DND-41 (cell line): ENCODE measurements at regions not wholly inside any gene's neighbourhood (a gene's known extent, or its start where the extent isn't known, plus 50 kb on each side); places are given as distances from the start of the nearest gene placed in this dataset.
A peak's percentile ranks its signal among the peaks of the same experiment; 100 is the strongest.

ENCODE experiments used
- ATAC-seq: fragments of 200-7000 bp; cut with Tn5 transposase; 3 replicates; pipeline ENCODE4 v1.9.1; 2021; ENCODE audit warnings: low read depth; ENCODE audit not compliant: insufficient read depth
- DNase-seq: peaks from one replicate; pipeline ENCODE4 v3.0.0-alpha.2; 2020
- H2AFZ ChIP-seq: 2 replicates; pipeline ENCODE4 v1.6.0; 2012; ENCODE audit warnings: low read depth, low read length
- H3K27ac ChIP-seq: 2 replicates; pipeline ENCODE4 v1.5.1; 2012; ENCODE audit warnings: low read length, inconsistent platforms
- H3K27me3 ChIP-seq: fragments of 200-600 bp; sonication (generic); 2 replicates; pipeline ENCODE4 v1.6.0; 2012; ENCODE audit warnings: low read length, mild to moderate bottlenecking, inconsistent platforms; ENCODE audit not compliant: insufficient read depth, poor library complexity
- H3K36me3 ChIP-seq: 2 replicates; pipeline ENCODE4 v1.5.1; 2012; ENCODE audit warnings: low read length, inconsistent platforms; ENCODE audit not compliant: insufficient read depth
- H3K4me1 ChIP-seq: 2 replicates; pipeline ENCODE4 v1.5.1; 2012; ENCODE audit warnings: mild to moderate bottlenecking, low read length; ENCODE audit not compliant: insufficient read depth
- H3K4me2 ChIP-seq: 2 replicates; pipeline ENCODE4 v1.6.0; 2012; ENCODE audit warnings: mild to moderate bottlenecking, moderate library complexity, low read length, inconsistent platforms; ENCODE audit not compliant: insufficient read depth
- H3K4me3 ChIP-seq, 2 experiments: fragments of 200-600 bp in 1 of 2; shearing (Covaris generic) in 1 of 2; 2 replicates each; pipeline ENCODE4 v1.5.1; 2012 to 2016; ENCODE audit warnings: inconsistent platforms in 2 of 2, low read length in 2 of 2, mild to moderate bottlenecking in 2 of 2, low read depth in 1 of 2, moderate library complexity in 1 of 2
- H3K79me2 ChIP-seq: 2 replicates; pipeline ENCODE4 v1.6.0; 2012; ENCODE audit warnings: low read length, inconsistent platforms; ENCODE audit not compliant: insufficient read depth
- H3K9ac ChIP-seq: 2 replicates; pipeline ENCODE4 v1.6.0; 2012; ENCODE audit warnings: low read depth, mild to moderate bottlenecking, inconsistent platforms, low read length, moderate library complexity
- H3K9me3 ChIP-seq: 2 replicates; pipeline ENCODE4 v1.5.1; 2012; ENCODE audit warnings: low read length, moderate library complexity, mild to moderate bottlenecking, inconsistent platforms; ENCODE audit not compliant: insufficient read depth, severe bottlenecking
- H4K20me1 ChIP-seq: 2 replicates; pipeline ENCODE4 v1.6.0; 2012; ENCODE audit warnings: low read length; ENCODE audit not compliant: insufficient read depth
- CTCF ChIP-seq: IDR thresholded peaks from 2 replicates; pipeline ENCODE4 v1.5.1; 2012; ENCODE audit warnings: borderline replicate concordance, low read length, moderate library complexity, mild to moderate bottlenecking; ENCODE audit not compliant: poor library complexity, severe bottlenecking; ENCODE audit errors: extremely low read depth
- EZH2 ChIP-seq: IDR thresholded peaks from 3 replicates; pipeline ENCODE4 v1.6.1; 2012; ENCODE audit warnings: borderline replicate concordance, low read depth, mild to moderate bottlenecking, moderate library complexity, low read length, inconsistent platforms; ENCODE audit not compliant: severe bottlenecking

- no peak overlapping the region for H3K4me3 ChIP-seq
- no peak overlapping the region for H2AFZ ChIP-seq
- no peaks in the 10 kb centered on the region for H3K27me3 ChIP-seq
- TF ChIP-seq EZH2 (no peak), CTCF (no peak)
- no peaks in the 10 kb centered on the region for H3K9me3 ChIP-seq
- H3K4me1 ChIP-seq: no peaks in the 10 kb centered on the region
- H3K9ac ChIP-seq: no peak overlapping the region
- no peaks in the 10 kb centered on the region for H3K36me3 ChIP-seq
- DNase-seq: no peak
- no peaks in the 10 kb centered on the region for H3K79me2 ChIP-seq
- no peak overlapping the region for H3K4me2 ChIP-seq
- ATAC-seq: no peak
- no peaks in the 10 kb centered on the region for H4K20me1 ChIP-seq
- no peak overlapping the region for H3K27ac ChIP-seq
These were observed 112.4 kb downstream of the ACER2 start for GRCh38 chr9:19521205-19521604.

- DNase-seq: peak; percentile 29
- Histone ChIP-seq H3K4me2 (no peak overlapping the region), H3K79me2 (no peaks in the 10 kb centered on the region), H3K27me3 (no peaks in the 10 kb centered on the region), H3K27ac (no peak overlapping the region), H3K4me3 (no peak overlapping the region), H2AFZ (no peak overlapping the region), H4K20me1 (no peaks in the 10 kb centered on the region), H3K36me3 (no peaks in the 10 kb centered on the region), H3K9me3 (no peaks in the 10 kb centered on the region), H3K9ac (no peak overlapping the region), H3K4me1 (no peaks in the 10 kb centered on the region)
- TF ChIP-seq CTCF: peak; percentile 54
- no peak for TF ChIP-seq EZH2
- peak; percentile 42; the same call in 2 of the 3 replicates for ATAC-seq
These were observed 108.6 kb downstream of the ACER2 start for GRCh38 chr9:19517202-19517942.

GRCh38 chr9:19516348-19516747 lies 107.5 kb downstream of the ACER2 start:
- no peak overlapping the region for H3K9ac ChIP-seq
- H2AFZ ChIP-seq: no peak overlapping the region
- no peaks in the 10 kb centered on the region for H3K9me3 ChIP-seq
- H3K4me3 ChIP-seq: no peak overlapping the region
- no peak overlapping the region for H3K27ac ChIP-seq
- no peaks in the 10 kb centered on the region for H3K79me2 ChIP-seq
- H4K20me1 ChIP-seq: no peaks in the 10 kb centered on the region
- ATAC-seq (no peak), DNase-seq (no peak)
- no peak for TF ChIP-seq CTCF
- TF ChIP-seq EZH2: no peak
- no peak overlapping the region for H3K4me2 ChIP-seq
- no peaks in the 10 kb centered on the region for H3K36me3 ChIP-seq
- H3K4me1 ChIP-seq: no peaks in the 10 kb centered on the region
- H3K27me3 ChIP-seq: no peaks in the 10 kb centered on the region
